ENCODE measurements at regions not wholly inside any gene's neighbourhood (a gene's known extent, or its start where the extent isn't known, plus 50 kb on each side); places are given as distances from the start of the nearest gene placed in this dataset.

GRCh38 chr16:76796978-76797377 is 394.0 kb upstream of the MON1B start:
- Mint-ChIP-seq H3K4me1 (no peaks in the 10 kb centered on the region), H3K9me3 (peaks cover 0 to 9% (median 4%) of the 10 kb centered on the region in 11 donors), H3K27me3 (no peaks in the 10 kb centered on the region), H3K36me3 (no peaks in the 10 kb centered on the region), H3K27ac (no peak overlapping the region), H3K4me3 (no peak overlapping the region)
- intact Hi-C loops (cut with micrococcal nuclease), result no loop called here
- no peaks in the 10 kb centered on the region for H3K4me1 ChIP-seq (ENCODE audit: control insufficient read depth in 2 of 2, insufficient read depth in 2 of 2, low read length in 2 of 2)
- H3K27me3 ChIP-seq (ENCODE audit: control insufficient read depth in 2 of 2, insufficient read depth in 2 of 2, low read length in 2 of 2), result no peaks in the 10 kb centered on the region
- ChIA-PET POLR2A (no interaction called here), CTCF (no interaction called here)
- ATAC-seq, result no peak
- H3K27ac ChIP-seq (ENCODE audit: low read depth, low read length), result no peak overlapping the region
- H3K36me3 ChIP-seq (ENCODE audit: control insufficient read depth in 2 of 3, insufficient read depth in 3 of 3, low read length in 3 of 3), result no peaks in the 10 kb centered on the region
- no peaks in the 10 kb centered on the region for H3K9me3 ChIP-seq (ENCODE audit: control insufficient read depth in 2 of 3, low read length in 3 of 3)
- DNase-seq, result no peak
- H3K4me3 ChIP-seq (ENCODE audit: low read length), result no peak overlapping the region

GRCh38 chr16:76797457-76797856 is 393.5 kb upstream of the MON1B start:
- H3K27ac Mint-ChIP-seq, result no peak overlapping the region
- POLR2A ChIA-PET, result no interaction called here
- Histone ChIP-seq H3K9me3 (ENCODE audit: control insufficient read depth in 2 of 3, low read length in 3 of 3) (no peaks in the 10 kb centered on the region), H3K27me3 (ENCODE audit: control insufficient read depth in 2 of 2, insufficient read depth in 2 of 2, low read length in 2 of 2) (no peaks in the 10 kb centered on the region), H3K36me3 (ENCODE audit: control insufficient read depth in 2 of 3, insufficient read depth in 3 of 3, low read length in 3 of 3) (no peaks in the 10 kb centered on the region), H3K4me3 (ENCODE audit: low read length) (no peak overlapping the region), H3K27ac (ENCODE audit: low read depth, low read length) (no peak overlapping the region), H3K4me1 (ENCODE audit: control insufficient read depth in 2 of 2, insufficient read depth in 2 of 2, low read length in 2 of 2) (no peaks in the 10 kb centered on the region)
- no peaks in the 10 kb centered on the region for H3K27me3 Mint-ChIP-seq
- H3K36me3 Mint-ChIP-seq, result no peaks in the 10 kb centered on the region
- intact Hi-C loops (cut with micrococcal nuclease), result no loop called here
- H3K4me3 Mint-ChIP-seq, result no peak overlapping the region
- no peaks in the 10 kb centered on the region for H3K4me1 Mint-ChIP-seq
- peaks cover 0 to 10% (median 5%) of the 10 kb centered on the region in 11 donors for H3K9me3 Mint-ChIP-seq
- CTCF ChIA-PET, result no interaction called here
- no peak for ATAC-seq
- no peak for DNase-seq

GRCh38 chr16:76800196-76800595 is 390.8 kb upstream of the MON1B start:
- no peaks in the 10 kb centered on the region for H3K27me3 Mint-ChIP-seq
- H3K36me3 Mint-ChIP-seq, result no peaks in the 10 kb centered on the region
- H3K36me3 ChIP-seq (ENCODE audit: control insufficient read depth in 2 of 3, insufficient read depth in 3 of 3, low read length in 3 of 3), result no peaks in the 10 kb centered on the region
- no peaks in the 10 kb centered on the region for H3K4me1 Mint-ChIP-seq
- H3K27ac Mint-ChIP-seq, result no peak overlapping the region
- intact Hi-C loops (cut with micrococcal nuclease), result no loop called here
- no peak overlapping the region for H3K4me3 ChIP-seq (ENCODE audit: low read length)
- no peaks in the 10 kb centered on the region for H3K27me3 ChIP-seq (ENCODE audit: control insufficient read depth in 2 of 2, insufficient read depth in 2 of 2, low read length in 2 of 2)
- ATAC-seq, result no peak
- ChIA-PET POLR2A (no interaction called here), CTCF (no interaction called here)
- H3K4me3 Mint-ChIP-seq, result no peak overlapping the region
- H3K9me3 ChIP-seq (ENCODE audit: control insufficient read depth in 2 of 3, low read length in 3 of 3), result no peaks in the 10 kb centered on the region
- H3K4me1 ChIP-seq (ENCODE audit: control insufficient read depth in 2 of 2, insufficient read depth in 2 of 2, low read length in 2 of 2), result no peaks in the 10 kb centered on the region
- H3K9me3 Mint-ChIP-seq, result peaks cover 0 to 18% (median 9%) of the 10 kb centered on the region in 11 donors
- H3K27ac ChIP-seq (ENCODE audit: low read depth, low read length), result no peak overlapping the region
- DNase-seq, result no peak

- Histone ChIP-seq H3K27ac (ENCODE audit: low read depth, low read length) (no peak overlapping the region), H3K27me3 (ENCODE audit: control insufficient read depth in 2 of 2, insufficient read depth in 2 of 2, low read length in 2 of 2) (no peaks in the 10 kb centered on the region), H3K4me3 (ENCODE audit: low read length) (no peak overlapping the region), H3K4me1 (ENCODE audit: control insufficient read depth in 2 of 2, insufficient read depth in 2 of 2, low read length in 2 of 2) (no peaks in the 10 kb centered on the region), H3K9me3 (ENCODE audit: control insufficient read depth in 2 of 3, low read length in 3 of 3) (no peaks in the 10 kb centered on the region), H3K36me3 (ENCODE audit: control insufficient read depth in 2 of 3, insufficient read depth in 3 of 3, low read length in 3 of 3) (no peaks in the 10 kb centered on the region)
- Mint-ChIP-seq H3K9me3 (peaks cover 0 to 16% (median 7%) of the 10 kb centered on the region in 11 donors), H3K36me3 (no peaks in the 10 kb centered on the region), H3K27me3 (no peaks in the 10 kb centered on the region), H3K27ac (no peak overlapping the region), H3K4me3 (no peak overlapping the region), H3K4me1 (no peaks in the 10 kb centered on the region)
- ATAC-seq, result no peak
- intact Hi-C loops (cut with micrococcal nuclease), result no loop called here
- no peak for DNase-seq
- POLR2A ChIA-PET, result no interaction called here
- CTCF ChIA-PET, result no interaction called here
Observed at GRCh38 chr16:76801357-76801756, 389.6 kb upstream of the MON1B start.

- H3K4me1 ChIP-seq (ENCODE audit: control insufficient read depth in 2 of 2, insufficient read depth in 2 of 2, low read length in 2 of 2), result no peaks in the 10 kb centered on the region
- Mint-ChIP-seq H3K27me3 (no peaks in the 10 kb centered on the region), H3K4me1 (no peaks in the 10 kb centered on the region), H3K9me3 (peaks cover 2 to 16% (median 11%) of the 10 kb centered on the region in 11 donors), H3K27ac (no peak overlapping the region), H3K4me3 (no peak overlapping the region), H3K36me3 (no peaks in the 10 kb centered on the region)
- no peak overlapping the region for H3K4me3 ChIP-seq (ENCODE audit: low read length)
- no peak overlapping the region for H3K27ac ChIP-seq (ENCODE audit: low read depth, low read length)
- H3K9me3 ChIP-seq (ENCODE audit: control insufficient read depth in 2 of 3, low read length in 3 of 3), result no peaks in the 10 kb centered on the region
- ChIA-PET CTCF (no interaction called here), POLR2A (interaction anchor here (0.6 kb wide), 1 partner anchor 271 kb away, joined by 3 read pairs; no protein-coding TSS in a partner anchor)
- ATAC-seq, result no peak
- H3K36me3 ChIP-seq (ENCODE audit: control insufficient read depth in 2 of 3, insufficient read depth in 3 of 3, low read length in 3 of 3), result no peaks in the 10 kb centered on the region
- DNase-seq, result no peak
- no peaks in the 10 kb centered on the region for H3K27me3 ChIP-seq (ENCODE audit: control insufficient read depth in 2 of 2, insufficient read depth in 2 of 2, low read length in 2 of 2)
- intact Hi-C loops (cut with micrococcal nuclease), result no loop called here
Observed at GRCh38 chr16:76816475-76816874, 374.5 kb upstream of the MON1B start.

GRCh38 chr16:76818606-76819181 is 372.3 kb upstream of the MON1B start:
- H3K9me3 Mint-ChIP-seq, result peaks cover 0 to 15% (median 4%) of the 10 kb centered on the region in 11 donors
- Histone ChIP-seq H3K27ac (ENCODE audit: low read depth, low read length) (no peak overlapping the region), H3K4me3 (ENCODE audit: low read length) (no peak overlapping the region), H3K4me1 (ENCODE audit: control insufficient read depth in 2 of 2, insufficient read depth in 2 of 2, low read length in 2 of 2) (no peaks in the 10 kb centered on the region), H3K27me3 (ENCODE audit: control insufficient read depth in 2 of 2, insufficient read depth in 2 of 2, low read length in 2 of 2) (no peaks in the 10 kb centered on the region), H3K36me3 (ENCODE audit: control insufficient read depth in 2 of 3, insufficient read depth in 3 of 3, low read length in 3 of 3) (no peaks in the 10 kb centered on the region), H3K9me3 (ENCODE audit: control insufficient read depth in 2 of 3, low read length in 3 of 3) (no peaks in the 10 kb centered on the region)
- no peaks in the 10 kb centered on the region for H3K36me3 Mint-ChIP-seq
- ATAC-seq (no peak), DNase-seq (no peak)
- H3K4me1 Mint-ChIP-seq, result no peaks in the 10 kb centered on the region
- intact Hi-C loops (cut with micrococcal nuclease), result no loop called here
- no peak overlapping the region for H3K27ac Mint-ChIP-seq
- no peak overlapping the region for H3K4me3 Mint-ChIP-seq
- H3K27me3 Mint-ChIP-seq, result no peaks in the 10 kb centered on the region
- ChIA-PET CTCF (no interaction called here), POLR2A (no interaction called here)

- no peaks in the 10 kb centered on the region for H3K36me3 ChIP-seq (ENCODE audit: control insufficient read depth in 2 of 3, insufficient read depth in 3 of 3, low read length in 3 of 3)
- no peaks in the 10 kb centered on the region for H3K9me3 ChIP-seq (ENCODE audit: control insufficient read depth in 2 of 3, low read length in 3 of 3)
- ATAC-seq, result no peak
- intact Hi-C loops (cut with micrococcal nuclease), result no loop called here
- H3K4me1 ChIP-seq (ENCODE audit: control insufficient read depth in 2 of 2, insufficient read depth in 2 of 2, low read length in 2 of 2), result no peaks in the 10 kb centered on the region
- H3K4me3 Mint-ChIP-seq, result no peak overlapping the region
- H3K36me3 Mint-ChIP-seq, result no peaks in the 10 kb centered on the region
- H3K27ac ChIP-seq (ENCODE audit: low read depth, low read length), result no peak overlapping the region
- H3K27me3 ChIP-seq (ENCODE audit: control insufficient read depth in 2 of 2, insufficient read depth in 2 of 2, low read length in 2 of 2), result no peaks in the 10 kb centered on the region
- no peak for DNase-seq
- ChIA-PET CTCF (no interaction called here), POLR2A (no interaction called here)
- no peak overlapping the region for H3K27ac Mint-ChIP-seq
- H3K27me3 Mint-ChIP-seq, result no peaks in the 10 kb centered on the region
- H3K9me3 Mint-ChIP-seq, result peaks cover 0 to 14% (median 4%) of the 10 kb centered on the region in 11 donors
- no peaks in the 10 kb centered on the region for H3K4me1 Mint-ChIP-seq
- H3K4me3 ChIP-seq (ENCODE audit: low read length), result no peak overlapping the region
Observed at GRCh38 chr16:76819226-76819916, 371.6 kb upstream of the MON1B start.
